ENCODE measurements at regions not wholly inside any gene's neighbourhood (a gene's known extent, or its start where the extent isn't known, plus 50 kb on each side); places are given as distances from the start of the nearest gene placed in this dataset.

DNA sequence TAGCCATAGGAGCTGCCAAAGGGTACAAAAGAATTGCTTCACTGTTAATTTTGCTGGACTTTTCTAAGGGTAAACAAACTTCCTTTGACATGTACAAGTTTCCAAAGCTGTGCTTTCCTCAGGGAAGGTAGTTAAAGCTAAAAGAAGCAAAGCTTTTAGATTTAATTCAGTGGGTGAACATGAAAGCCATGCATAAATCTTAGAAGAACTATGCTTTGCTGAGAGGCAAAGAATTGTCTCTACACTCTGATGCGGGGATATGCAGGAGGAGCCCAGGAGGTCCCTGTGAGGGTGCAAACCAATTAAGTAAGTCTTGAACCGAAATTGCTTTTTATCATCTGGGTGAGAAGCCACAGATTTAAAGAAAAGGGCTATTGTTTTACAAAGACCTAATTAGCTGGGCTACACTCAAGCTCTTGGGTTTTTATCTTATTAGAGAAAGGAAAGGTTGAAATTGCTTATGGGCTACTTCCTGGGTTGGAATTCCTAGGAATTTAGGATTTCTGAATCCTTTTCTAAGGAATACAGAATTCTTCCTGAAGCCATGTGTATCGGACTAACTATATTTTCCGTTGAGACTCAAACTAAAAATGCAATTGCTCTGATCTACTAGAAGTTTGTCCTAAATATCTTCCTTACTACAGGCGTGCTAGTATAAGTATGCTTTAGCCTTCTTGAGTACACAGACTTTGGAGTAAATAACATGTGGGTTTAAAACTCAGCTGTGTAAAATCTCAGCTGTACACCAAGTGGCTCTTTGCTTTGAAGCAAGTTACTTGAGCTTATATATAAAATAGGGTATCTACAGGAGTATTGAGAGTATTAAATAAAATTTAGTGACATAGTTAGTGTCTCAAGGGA lies 188.4 kb upstream of the ANK2 start:
- TF ChIP-seq, protein P1, sequence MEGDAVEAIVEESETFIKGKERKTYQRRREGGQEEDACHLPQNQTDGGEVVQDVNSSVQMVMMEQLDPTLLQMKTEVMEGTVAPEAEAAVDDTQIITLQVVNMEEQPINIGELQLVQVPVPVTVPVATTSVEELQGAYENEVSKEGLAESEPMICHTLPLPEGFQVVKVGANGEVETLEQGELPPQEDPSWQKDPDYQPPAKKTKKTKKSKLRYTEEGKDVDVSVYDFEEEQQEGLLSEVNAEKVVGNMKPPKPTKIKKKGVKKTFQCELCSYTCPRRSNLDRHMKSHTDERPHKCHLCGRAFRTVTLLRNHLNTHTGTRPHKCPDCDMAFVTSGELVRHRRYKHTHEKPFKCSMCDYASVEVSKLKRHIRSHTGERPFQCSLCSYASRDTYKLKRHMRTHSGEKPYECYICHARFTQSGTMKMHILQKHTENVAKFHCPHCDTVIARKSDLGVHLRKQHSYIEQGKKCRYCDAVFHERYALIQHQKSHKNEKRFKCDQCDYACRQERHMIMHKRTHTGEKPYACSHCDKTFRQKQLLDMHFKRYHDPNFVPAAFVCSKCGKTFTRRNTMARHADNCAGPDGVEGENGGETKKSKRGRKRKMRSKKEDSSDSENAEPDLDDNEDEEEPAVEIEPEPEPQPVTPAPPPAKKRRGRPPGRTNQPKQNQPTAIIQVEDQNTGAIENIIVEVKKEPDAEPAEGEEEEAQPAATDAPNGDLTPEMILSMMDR (IDR thresholded peaks at IDR 0.05), result no peak
- TF ChIP-seq POLR2A (IDR thresholded peaks at IDR 0.05) (no peak), POLR2AphosphoS5 (IDR thresholded peaks at IDR 0.05) (no peak)
- Histone ChIP-seq H3K4me1 (replicated peaks) (no peaks in the 10 kb centered on the region), H3K4me3 (no peak overlapping the region), H3K27me3 (replicated peaks; ENCODE audit: insufficient read depth) (no peaks in the 10 kb centered on the region), H3K9me3 (no peaks in the 10 kb centered on the region), H3K27ac (no peak overlapping the region), H3K36me3 (no peaks in the 10 kb centered on the region)
- intact Hi-C loops (cut with DNase I), result no loop called here
- WGBS, result 64% methylated on average over 5 of the region's 5 CpGs
- no peak for DNase-seq (ENCODE audit: low spot score)

DNA sequence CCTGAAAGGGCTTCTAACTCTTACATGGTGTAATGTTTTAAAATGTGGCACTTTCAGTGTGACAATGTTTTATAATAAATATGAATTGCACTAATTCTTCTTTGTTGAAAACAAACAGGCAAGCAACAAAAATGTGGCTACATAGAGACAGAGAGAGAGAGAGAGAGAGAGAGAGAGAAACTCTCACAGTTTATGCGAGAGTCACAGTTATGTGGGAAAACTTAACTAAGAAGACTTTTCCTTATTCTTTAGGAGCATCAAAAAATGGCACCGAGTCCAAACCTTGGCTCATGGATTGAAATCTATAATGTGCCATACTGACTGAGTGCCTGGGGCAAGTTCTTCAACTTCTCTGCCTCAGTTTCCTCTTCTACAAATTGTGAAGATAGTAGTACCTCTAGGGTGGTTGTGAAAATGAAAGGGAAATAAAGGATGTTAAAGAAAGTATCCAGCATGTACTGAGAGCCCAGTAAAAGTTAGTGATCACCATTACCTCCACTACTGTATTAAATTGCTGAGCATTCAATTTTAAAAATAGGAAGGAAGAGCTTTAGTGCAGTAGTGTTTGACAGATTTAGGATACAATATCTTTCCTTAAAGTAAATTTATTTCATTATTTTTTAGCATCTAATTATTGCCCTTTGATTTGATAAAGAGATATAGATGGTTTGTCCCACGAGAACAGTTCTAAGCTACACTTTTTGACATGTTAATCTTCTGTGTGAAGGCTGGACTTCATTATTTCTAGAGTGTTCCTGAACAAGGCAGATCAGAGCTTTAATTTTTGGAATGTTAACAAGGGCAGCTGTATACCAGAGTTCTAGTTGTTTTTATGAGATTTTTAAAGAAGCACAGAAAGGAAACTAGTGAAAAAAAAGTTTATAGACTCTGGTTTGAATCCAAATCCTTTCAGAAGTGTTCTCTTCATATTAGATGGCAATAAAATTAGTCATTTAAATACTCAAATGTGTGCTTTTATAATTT lies 187.5 kb upstream of the ANK2 start:
- no peak for DNase-seq (ENCODE audit: low spot score)
- H3K27me3 ChIP-seq (replicated peaks; ENCODE audit: insufficient read depth), result no peaks in the 10 kb centered on the region
- no peak overlapping the region for H3K27ac ChIP-seq
- intact Hi-C loops (cut with DNase I), result no loop called here
- H3K4me3 ChIP-seq, result no peak overlapping the region
- H3K4me1 ChIP-seq (replicated peaks), result no peaks in the 10 kb centered on the region
- 56% methylated on average over 3 of the region's 3 CpGs for WGBS
- H3K36me3 ChIP-seq, result no peaks in the 10 kb centered on the region
- TF ChIP-seq POLR2A (IDR thresholded peaks at IDR 0.05) (no peak), POLR2AphosphoS5 (IDR thresholded peaks at IDR 0.05) (no peak)
- TF ChIP-seq, protein P1 (IDR thresholded peaks at IDR 0.05), result no peak
- no peaks in the 10 kb centered on the region for H3K9me3 ChIP-seq

DNA sequence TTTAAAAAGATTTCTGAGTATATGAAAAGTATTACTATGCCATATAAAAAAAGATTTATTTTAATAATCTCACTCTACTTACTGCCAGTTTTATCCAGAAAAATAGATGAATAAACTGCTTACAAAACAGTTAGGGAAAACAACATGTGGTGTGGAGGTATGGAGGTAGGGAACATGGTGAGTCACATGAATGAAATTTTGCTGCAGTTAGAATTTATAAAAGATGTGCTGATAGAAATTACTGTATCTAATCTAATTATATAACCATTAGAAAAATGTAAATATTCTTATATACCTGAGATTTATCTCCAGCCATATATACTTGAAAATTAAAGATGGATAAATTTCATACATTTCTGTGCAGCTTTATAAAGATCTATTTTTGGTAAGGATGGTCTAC lies 184.0 kb upstream of the ANK2 start:
- intact Hi-C loops (cut with DNase I), result no loop called here
- TF ChIP-seq POLR2A (IDR thresholded peaks at IDR 0.05) (no peak), POLR2AphosphoS5 (IDR thresholded peaks at IDR 0.05) (no peak)
- TF ChIP-seq, protein P1 (IDR thresholded peaks at IDR 0.05), result no peak
- H3K27ac ChIP-seq, result no peak overlapping the region

DNA sequence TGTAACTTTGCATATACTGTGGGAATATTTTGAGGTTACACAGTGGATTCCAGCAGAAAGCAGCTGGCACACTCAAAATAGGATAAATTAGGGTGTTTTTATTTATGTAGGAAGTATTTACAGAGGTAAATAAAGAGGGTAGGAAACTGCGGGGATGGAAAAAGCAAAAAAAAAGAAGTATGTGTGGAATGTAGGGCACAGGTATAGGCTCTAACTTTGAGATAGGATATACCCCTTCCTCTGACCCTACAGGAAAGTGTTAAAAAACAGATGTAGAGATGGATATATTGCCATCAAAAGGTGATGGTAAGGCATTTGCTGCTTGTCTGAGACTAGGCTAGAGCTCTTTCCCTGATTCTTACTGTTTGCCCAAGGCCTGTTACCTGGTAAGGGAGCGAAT lies 173.1 kb upstream of the ANK2 start:
- Histone ChIP-seq H3K27ac (no peak overlapping the region), H3K27me3 (replicated peaks; ENCODE audit: insufficient read depth) (no peaks in the 10 kb centered on the region), H3K36me3 (no peaks in the 10 kb centered on the region), H3K4me3 (no peak overlapping the region), H3K9me3 (no peaks in the 10 kb centered on the region), H3K4me1 (replicated peaks) (no peaks in the 10 kb centered on the region)
- TF ChIP-seq, protein P1 (IDR thresholded peaks at IDR 0.05), result no peak
- TF ChIP-seq POLR2AphosphoS5 (IDR thresholded peaks at IDR 0.05) (no peak), POLR2A (IDR thresholded peaks at IDR 0.05) (no peak)
- 75% methylated on average over 2 of the region's 2 CpGs for WGBS
- DNase-seq (ENCODE audit: low spot score), result no peak
- intact Hi-C loops (cut with DNase I), result no loop called here

More for the DNA sequence above, 184.0 kb upstream of the ANK2 start:
- Histone ChIP-seq H3K4me1 (replicated peaks) (no peaks in the 10 kb centered on the region), H3K4me3 (no peak overlapping the region), H3K27me3 (replicated peaks; ENCODE audit: insufficient read depth) (no peaks in the 10 kb centered on the region), H3K9me3 (no peaks in the 10 kb centered on the region), H3K36me3 (no peaks in the 10 kb centered on the region)
- DNase-seq (ENCODE audit: low spot score), result no peak

Measured in prostate gland (tissue), 2 donors.